HPDE6-E6E7 (cell line): ENCODE measurements at regions not wholly inside any gene's neighbourhood (a gene's known extent, or its start where the extent isn't known, plus 50 kb on each side); places are given as distances from the start of the nearest gene placed in this dataset.
"Not testable (repeated sequence)": the region's sequence is repeated elsewhere in the genome, so short reads cannot be mapped to it uniquely, and the experiment has no call there.

ENCODE experiments used
- DNase-seq: peaks from one replicate; pipeline ENCODE4 v3.0.0; 2011; ENCODE audit warnings: missing footprints; ENCODE audit errors: extremely low spot score

GRCh38 chr21:20086508-20086907 lies 911.7 kb upstream of the NCAM2 start:
- DNase-seq, result no peak

GRCh38 chr21:20106368-20106767 lies 891.8 kb upstream of the NCAM2 start:
- DNase-seq, result no peak

- DNase-seq, result no peak
Measured at GRCh38 chr21:20108016-20108415, 890.2 kb upstream of the NCAM2 start.

GRCh38 chr21:20108976-20109540 lies 889.2 kb upstream of the NCAM2 start:
- no peak for DNase-seq

- no peak for DNase-seq
Measured at GRCh38 chr21:20110368-20110767, 887.8 kb upstream of the NCAM2 start.

GRCh38 chr21:20151741-20152140 lies 846.5 kb upstream of the NCAM2 start:
- DNase-seq, result no peak

- no peak for DNase-seq
Measured at GRCh38 chr21:20163167-20163566, 835.0 kb upstream of the NCAM2 start.

- no peak for DNase-seq
Measured at GRCh38 chr21:20167059-20167458, 831.1 kb upstream of the NCAM2 start.

- no peak for DNase-seq
Measured at GRCh38 chr21:20169812-20170576, 828.2 kb upstream of the NCAM2 start.

GRCh38 chr21:20186186-20186585 lies 812.0 kb upstream of the NCAM2 start:
- DNase-seq, result no peak

- no peak for DNase-seq
Measured at GRCh38 chr21:20187028-20187427, 811.2 kb upstream of the NCAM2 start.

- DNase-seq, result not testable (repeated sequence)
Measured at GRCh38 chr21:20201323-20201722, 796.9 kb upstream of the NCAM2 start.

GRCh38 chr21:20207335-20207734 lies 790.9 kb upstream of the NCAM2 start:
- DNase-seq, result no peak

- no peak for DNase-seq
Measured at GRCh38 chr21:20215959-20216358, 782.2 kb upstream of the NCAM2 start.

GRCh38 chr21:20220586-20220985 lies 777.6 kb upstream of the NCAM2 start:
- DNase-seq, result no peak

- DNase-seq, result not testable (repeated sequence)
Measured at GRCh38 chr21:20221981-20222380, 776.2 kb upstream of the NCAM2 start.

- DNase-seq, result not testable (repeated sequence)
Measured at GRCh38 chr21:20236649-20237048, 761.6 kb upstream of the NCAM2 start.

- no peak for DNase-seq
Measured at GRCh38 chr21:20249401-20249800, 748.8 kb upstream of the NCAM2 start.

GRCh38 chr21:20250337-20250736 lies 747.9 kb upstream of the NCAM2 start:
- DNase-seq, result no peak

GRCh38 chr21:20253261-20253660 lies 744.9 kb upstream of the NCAM2 start:
- DNase-seq, result no peak

- DNase-seq, result no peak
Measured at GRCh38 chr21:20254964-20255363, 743.2 kb upstream of the NCAM2 start.

GRCh38 chr21:20257052-20257740 lies 741.0 kb upstream of the NCAM2 start:
- no peak for DNase-seq

- no peak for DNase-seq
Measured at GRCh38 chr21:20258542-20258941, 739.7 kb upstream of the NCAM2 start.
